ENCODE measurements at regions not wholly inside any gene's neighbourhood (a gene's known extent, or its start where the extent isn't known, plus 50 kb on each side); places are given as distances from the start of the nearest gene placed in this dataset.

- H3K27me3 ChIP-seq = no peaks in the 10 kb centered on the region
- peaks cover 0 to 4% (median 0%) of the 10 kb centered on the region in 12 donors for H3K9me3 ChIP-seq
- ATAC-seq = peak in 1 of 4 donors; percentile 33
- TF ChIP-seq CTCF (IDR thresholded peaks at IDR 0.05) (peak in 1 of 12 donors; percentile 11), POLR2A (IDR thresholded peaks at IDR 0.05) (no peak)
- 60 to 66% (median 62%) methylated on average over 5 of the region's 5 CpGs for WGBS, 4 donors
- intact Hi-C loops (cut with DNase I) = loop anchor here in 1 of 10 donors (10.0 kb wide), 1 partner anchor 127 kb away; no protein-coding TSS in a partner anchor
- H3K4me1 ChIP-seq = peaks cover 0 to 11% (median 0%) of the 10 kb centered on the region in 12 donors
- no peaks in the 10 kb centered on the region for H3K36me3 ChIP-seq
- H3K4me3 ChIP-seq = no peak overlapping the region
- no peak for DNase-seq
- H3K27ac ChIP-seq = no peak overlapping the region
Observed at GRCh38 chr11:34791780-34792542, 124.2 kb downstream of the APIP start.

GRCh38 chr11:34790620-34791019 is 125.6 kb downstream of the APIP start:
- Histone ChIP-seq H3K27me3 (no peaks in the 10 kb centered on the region), H3K4me3 (no peak overlapping the region), H3K27ac (no peak overlapping the region), H3K9me3 (peaks cover 0 to 4% (median 0%) of the 10 kb centered on the region in 12 donors), H3K4me1 (peaks cover 0 to 11% (median 0%) of the 10 kb centered on the region in 12 donors), H3K36me3 (no peaks in the 10 kb centered on the region)
- DNase-seq (no peak), ATAC-seq (no peak)
- TF ChIP-seq CTCF (IDR thresholded peaks at IDR 0.05) = no peak
- TF ChIP-seq POLR2A (IDR thresholded peaks at IDR 0.05) = no peak
- WGBS, 4 donors = 77 to 91% (median 83%) methylated on average over 3 of the region's 3 CpGs
- intact Hi-C loops (cut with DNase I) = loop anchor here in 1 of 10 donors (10.0 kb wide), 1 partner anchor 126 kb away; no protein-coding TSS in a partner anchor

GRCh38 chr11:34789196-34789834 is 126.9 kb downstream of the APIP start:
- TF ChIP-seq POLR2A (IDR thresholded peaks at IDR 0.05) (no peak), CTCF (IDR thresholded peaks at IDR 0.05) (no peak)
- DNase-seq (no peak), ATAC-seq (no peak)
- H3K36me3 ChIP-seq = no peaks in the 10 kb centered on the region
- H3K27me3 ChIP-seq = no peaks in the 10 kb centered on the region
- no peak overlapping the region for H3K4me3 ChIP-seq
- peaks cover 0 to 11% (median 0%) of the 10 kb centered on the region in 12 donors for H3K4me1 ChIP-seq
- 69 to 78% (median 72%) methylated on average over 4 of the region's 4 CpGs for WGBS, 4 donors
- H3K27ac ChIP-seq = no peak overlapping the region
- peaks cover 0 to 4% (median 0%) of the 10 kb centered on the region in 12 donors for H3K9me3 ChIP-seq
- intact Hi-C loops (cut with DNase I) = no loop called here

GRCh38 chr11:34788642-34789041 is 127.5 kb downstream of the APIP start:
- 92 to 96% (median 94%) methylated on average over 2 of the region's 2 CpGs for WGBS, 4 donors
- intact Hi-C loops (cut with DNase I) = no loop called here
- no peak for ATAC-seq
- TF ChIP-seq CTCF (IDR thresholded peaks at IDR 0.05) (no peak), POLR2A (IDR thresholded peaks at IDR 0.05) (no peak)
- no peak overlapping the region for H3K4me3 ChIP-seq
- no peak overlapping the region for H3K27ac ChIP-seq
- H3K9me3 ChIP-seq = peaks cover 0 to 4% (median 0%) of the 10 kb centered on the region in 12 donors
- no peaks in the 10 kb centered on the region for H3K27me3 ChIP-seq
- no peaks in the 10 kb centered on the region for H3K36me3 ChIP-seq
- H3K4me1 ChIP-seq = peaks cover 0 to 11% (median 0%) of the 10 kb centered on the region in 12 donors
- no peak for DNase-seq

Measured in heart left ventricle (tissue), 16 donors.